ENCODE measurements at regions not wholly inside any gene's neighbourhood (a gene's known extent, or its start where the extent isn't known, plus 50 kb on each side); places are given as distances from the start of the nearest gene placed in this dataset.

DNA sequence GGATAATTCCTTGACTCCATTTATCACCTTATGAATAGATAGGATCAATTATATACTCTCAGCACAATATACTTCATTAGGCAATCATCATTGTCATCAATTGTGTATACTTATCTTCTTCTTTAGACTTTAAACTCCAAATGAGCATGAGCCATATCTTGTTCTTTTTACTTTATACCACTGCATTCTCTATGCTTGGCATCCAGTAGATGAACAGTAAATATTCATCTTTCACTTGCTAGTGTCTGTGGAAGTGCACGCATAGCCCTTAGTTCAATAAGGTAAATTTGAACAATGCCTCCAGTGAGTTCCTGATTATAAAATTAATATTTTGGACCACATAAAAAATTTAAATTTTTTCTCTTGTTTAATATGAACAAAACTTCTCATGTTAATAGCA, 172.3 kb upstream of the SPRY2 start:
- Histone ChIP-seq H3K36me3 (ENCODE audit: control insufficient read depth, insufficient read depth, low read length) (no peaks in the 10 kb centered on the region), H3K27me3 (ENCODE audit: control insufficient read depth, insufficient read depth, low read length) (no peaks in the 10 kb centered on the region), H3K4me3 (ENCODE audit: low read depth, low read length) (no peak overlapping the region)
- no peak for DNase-seq (ENCODE audit: low read depth)
- TF ChIP-seq, protein P1, sequence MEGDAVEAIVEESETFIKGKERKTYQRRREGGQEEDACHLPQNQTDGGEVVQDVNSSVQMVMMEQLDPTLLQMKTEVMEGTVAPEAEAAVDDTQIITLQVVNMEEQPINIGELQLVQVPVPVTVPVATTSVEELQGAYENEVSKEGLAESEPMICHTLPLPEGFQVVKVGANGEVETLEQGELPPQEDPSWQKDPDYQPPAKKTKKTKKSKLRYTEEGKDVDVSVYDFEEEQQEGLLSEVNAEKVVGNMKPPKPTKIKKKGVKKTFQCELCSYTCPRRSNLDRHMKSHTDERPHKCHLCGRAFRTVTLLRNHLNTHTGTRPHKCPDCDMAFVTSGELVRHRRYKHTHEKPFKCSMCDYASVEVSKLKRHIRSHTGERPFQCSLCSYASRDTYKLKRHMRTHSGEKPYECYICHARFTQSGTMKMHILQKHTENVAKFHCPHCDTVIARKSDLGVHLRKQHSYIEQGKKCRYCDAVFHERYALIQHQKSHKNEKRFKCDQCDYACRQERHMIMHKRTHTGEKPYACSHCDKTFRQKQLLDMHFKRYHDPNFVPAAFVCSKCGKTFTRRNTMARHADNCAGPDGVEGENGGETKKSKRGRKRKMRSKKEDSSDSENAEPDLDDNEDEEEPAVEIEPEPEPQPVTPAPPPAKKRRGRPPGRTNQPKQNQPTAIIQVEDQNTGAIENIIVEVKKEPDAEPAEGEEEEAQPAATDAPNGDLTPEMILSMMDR (IDR thresholded peaks at IDR 0.05; ENCODE audit: insufficient read depth, low read length, poor library complexity, severe bottlenecking): no peak

DNA sequence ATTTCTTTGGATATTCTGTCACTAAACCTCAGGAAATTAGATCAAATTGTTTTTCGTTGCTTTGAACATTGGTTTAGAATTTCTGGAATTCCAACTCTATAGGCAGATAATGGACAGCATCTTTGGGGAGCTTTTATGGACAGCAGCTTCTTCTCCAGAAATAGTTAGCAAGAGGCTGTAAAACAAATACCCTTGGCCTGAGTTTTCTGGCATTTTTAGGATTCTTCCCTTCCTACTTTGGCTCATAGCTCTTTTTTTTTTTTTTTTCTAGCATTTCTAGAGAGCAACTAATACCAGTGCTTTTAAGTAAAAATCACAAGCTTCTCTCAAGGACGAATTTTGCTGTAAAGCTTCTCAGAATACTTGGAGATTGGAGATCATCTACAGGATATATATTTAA, 169.8 kb upstream of the SPRY2 start:
- Histone ChIP-seq H3K4me3 (ENCODE audit: low read depth, low read length) (no peak overlapping the region), H3K27me3 (ENCODE audit: control insufficient read depth, insufficient read depth, low read length) (no peaks in the 10 kb centered on the region), H3K36me3 (ENCODE audit: control insufficient read depth, insufficient read depth, low read length) (no peaks in the 10 kb centered on the region)
- DNase-seq (ENCODE audit: low read depth): no peak
- TF ChIP-seq, protein P1 (IDR thresholded peaks at IDR 0.05; ENCODE audit: insufficient read depth, low read length, poor library complexity, severe bottlenecking): no peak

DNA sequence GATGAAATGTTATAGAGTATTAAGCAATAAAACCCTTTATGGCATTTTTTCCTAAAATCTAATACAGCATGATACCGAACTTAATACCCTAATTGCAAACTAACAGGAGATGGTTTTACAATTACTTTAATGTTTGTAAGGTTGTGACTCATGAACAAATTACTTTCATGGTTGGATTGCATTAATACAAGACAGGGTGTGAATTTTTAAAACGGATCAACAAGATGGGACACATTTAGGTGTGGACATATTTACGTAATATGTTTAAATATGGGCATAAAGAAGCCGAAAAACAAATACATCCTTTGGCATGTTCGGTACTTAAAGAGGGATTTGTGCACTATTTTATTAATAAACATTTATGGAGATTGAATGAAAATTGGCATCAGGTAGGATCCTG, 168.3 kb upstream of the SPRY2 start:
- Histone ChIP-seq H3K27me3 (ENCODE audit: control insufficient read depth, insufficient read depth, low read length) (no peaks in the 10 kb centered on the region), H3K36me3 (ENCODE audit: control insufficient read depth, insufficient read depth, low read length) (no peaks in the 10 kb centered on the region), H3K4me3 (ENCODE audit: low read depth, low read length) (no peak overlapping the region)
- TF ChIP-seq, protein P1 (IDR thresholded peaks at IDR 0.05; ENCODE audit: insufficient read depth, low read length, poor library complexity, severe bottlenecking): no peak
- no peak for DNase-seq (ENCODE audit: low read depth)

DNA sequence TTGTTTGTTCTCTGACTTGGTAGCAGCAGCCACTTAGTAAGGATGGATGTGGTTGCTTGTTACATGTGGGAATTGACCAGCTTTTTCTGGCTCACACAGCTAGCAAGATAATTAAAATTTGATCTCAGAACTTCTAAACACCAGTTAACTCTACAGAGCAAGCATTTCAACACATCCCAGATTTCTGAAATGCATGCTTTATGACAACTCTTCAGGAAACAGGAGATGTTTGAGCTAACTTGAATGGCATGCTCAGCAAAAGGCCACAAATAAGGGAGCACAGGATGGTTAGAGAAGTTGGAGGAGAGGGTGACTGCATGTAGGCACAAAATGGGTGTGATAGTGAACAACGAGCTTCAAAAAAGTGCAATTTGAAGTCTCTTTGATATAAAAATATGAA, 167.1 kb upstream of the SPRY2 start:
- H3K36me3 ChIP-seq (ENCODE audit: control insufficient read depth, insufficient read depth, low read length): no peaks in the 10 kb centered on the region
- H3K4me3 ChIP-seq (ENCODE audit: low read depth, low read length): no peak overlapping the region
- TF ChIP-seq, protein P1 (IDR thresholded peaks at IDR 0.05; ENCODE audit: insufficient read depth, low read length, poor library complexity, severe bottlenecking): no peak
- no peak for DNase-seq (ENCODE audit: low read depth)
- no peaks in the 10 kb centered on the region for H3K27me3 ChIP-seq (ENCODE audit: control insufficient read depth, insufficient read depth, low read length)

DNA sequence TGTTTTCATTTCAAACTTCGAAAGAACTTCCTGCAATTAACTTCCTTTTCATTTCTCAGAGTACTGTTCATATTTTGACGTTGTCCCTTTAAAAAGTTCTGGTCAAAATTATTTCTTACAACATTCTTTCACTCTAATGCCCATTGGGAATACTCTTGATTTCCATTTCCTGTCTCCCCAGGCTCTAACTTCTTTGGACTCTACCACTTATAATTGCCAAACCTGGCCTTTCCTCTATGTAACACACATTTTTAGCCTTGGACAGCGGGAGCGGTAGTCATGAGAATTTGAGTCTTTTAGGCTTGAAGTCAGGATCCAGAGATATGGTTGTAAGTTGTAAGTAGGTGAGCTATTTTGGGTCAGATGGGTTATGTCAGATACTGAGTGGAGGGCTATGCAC, 163.5 kb upstream of the SPRY2 start:
- H3K36me3 ChIP-seq (ENCODE audit: control insufficient read depth, insufficient read depth, low read length): no peaks in the 10 kb centered on the region
- no peak overlapping the region for H3K4me3 ChIP-seq (ENCODE audit: low read depth, low read length)
- TF ChIP-seq, protein P1 (IDR thresholded peaks at IDR 0.05; ENCODE audit: insufficient read depth, low read length, poor library complexity, severe bottlenecking): no peak
- no peaks in the 10 kb centered on the region for H3K27me3 ChIP-seq (ENCODE audit: control insufficient read depth, insufficient read depth, low read length)
- no peak for DNase-seq (ENCODE audit: low read depth)

DNA sequence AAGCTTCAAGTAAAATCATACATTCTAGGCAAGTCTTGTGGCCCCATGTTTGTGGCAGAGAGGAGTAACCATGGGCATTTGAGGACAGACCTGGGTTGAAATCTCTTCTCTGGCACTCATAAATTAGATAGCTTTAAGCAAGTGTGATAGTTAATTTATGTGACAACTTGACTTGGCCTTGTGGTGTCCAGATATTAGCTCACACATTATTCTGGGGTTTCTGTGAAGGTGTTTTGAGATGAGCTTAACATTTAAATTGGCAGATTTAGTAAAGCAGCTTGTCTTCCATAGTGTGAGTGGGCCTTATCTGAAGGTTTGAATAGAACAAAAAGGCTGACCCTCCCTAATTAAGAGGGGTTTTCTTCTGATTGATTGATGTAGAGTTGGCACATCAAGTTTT, 161.4 kb upstream of the SPRY2 start:
- DNase-seq (ENCODE audit: low read depth): no peak
- no peak overlapping the region for H3K4me3 ChIP-seq (ENCODE audit: low read depth, low read length)
- no peaks in the 10 kb centered on the region for H3K27me3 ChIP-seq (ENCODE audit: control insufficient read depth, insufficient read depth, low read length)
- TF ChIP-seq, protein P1 (IDR thresholded peaks at IDR 0.05; ENCODE audit: insufficient read depth, low read length, poor library complexity, severe bottlenecking): no peak
- no peaks in the 10 kb centered on the region for H3K36me3 ChIP-seq (ENCODE audit: control insufficient read depth, insufficient read depth, low read length)
